Hematopoietic multipotent progenitor cell treated with erythropoietin and hydrocortisone succinate and interleukin-3 and kit ligand, for 8 days (in vitro differentiated cells): ENCODE measurements at regions not wholly inside any gene's neighbourhood (a gene's known extent, or its start where the extent isn't known, plus 50 kb on each side); places are given as distances from the start of the nearest gene placed in this dataset.

Experiments used
- DNase-seq: peaks from one replicate; pipeline ENCODE4 v3.0.0-alpha.2; 2015

- no peak for DNase-seq
Observed at GRCh38 chr2:23326330-23326729, 58.6 kb upstream of the KLHL29 start.

DNA sequence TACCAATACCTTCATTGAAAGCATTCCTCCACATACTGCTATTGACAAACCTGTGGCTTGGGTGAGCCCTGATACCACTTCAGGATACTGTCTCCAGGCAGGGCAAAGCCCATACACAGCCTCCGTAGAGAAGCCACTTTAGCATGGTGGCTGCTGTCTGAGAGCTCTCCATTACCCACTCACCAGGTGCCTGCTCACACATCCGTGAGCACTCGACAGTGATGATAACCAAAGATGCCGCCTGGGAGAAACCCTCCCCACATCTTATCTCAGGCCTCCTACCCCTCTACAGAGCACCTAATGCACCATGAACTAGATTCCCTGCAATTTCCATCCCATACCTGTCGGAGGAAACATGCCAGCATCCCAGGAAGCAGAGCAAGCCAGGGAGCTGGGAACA, 57.6 kb upstream of the KLHL29 start:
- no peak for DNase-seq

DNA sequence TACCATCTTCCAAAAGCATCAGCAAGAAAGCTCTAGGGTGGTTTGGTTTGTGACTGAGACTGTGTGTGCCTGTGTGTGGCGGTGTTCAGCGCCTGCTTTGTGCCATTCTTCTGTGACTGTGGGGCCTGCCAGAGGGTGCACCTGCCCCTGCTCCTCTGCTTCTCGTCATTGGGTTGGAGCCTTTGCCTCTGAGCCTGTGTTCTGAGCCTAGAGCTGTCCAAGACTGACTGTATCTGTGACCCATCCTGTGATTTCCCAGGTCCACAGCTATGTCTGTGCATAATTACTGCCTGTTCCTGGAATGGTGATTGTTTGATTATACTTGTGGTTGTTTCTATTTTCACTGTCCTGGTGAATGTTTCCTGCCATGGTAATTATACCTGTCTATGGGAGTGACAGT, 57.1 kb upstream of the KLHL29 start:
- no peak for DNase-seq

DNA sequence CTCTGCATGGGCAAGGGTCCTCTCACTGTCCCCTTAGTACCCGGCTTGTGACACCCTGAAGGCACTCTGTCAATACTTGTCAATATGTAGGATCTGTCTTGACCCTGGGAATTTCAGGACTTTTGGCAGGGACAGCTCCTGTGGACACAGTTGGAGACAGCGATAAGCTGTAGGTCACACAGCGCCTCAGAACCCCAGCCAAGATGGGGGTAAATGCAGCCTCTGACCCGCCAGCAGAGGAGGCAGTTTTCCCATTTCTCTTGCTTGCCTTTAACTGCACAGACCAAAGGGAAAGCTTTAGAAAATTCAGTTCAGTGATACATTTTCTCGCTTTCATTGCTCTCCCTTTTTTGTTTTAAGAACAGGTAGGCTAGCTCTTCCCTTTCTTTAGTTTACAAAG, 54.8 kb upstream of the KLHL29 start:
- peak; percentile 19 for DNase-seq
